Activated CD4-positive, CD25-positive, alpha-beta regulatory T cell treated with anti-CD3 and anti-CD28 coated beads, Interleukin-2, amount 50 U/mL, for 16 hours (primary cell): ENCODE measurements at regions not wholly inside any gene's neighbourhood (a gene's known extent, or its start where the extent isn't known, plus 50 kb on each side); places are given as distances from the start of the nearest gene placed in this dataset.
"Not testable (repeated sequence)": the region's sequence is repeated elsewhere in the genome, so short reads cannot be mapped to it uniquely, and the experiment has no call there.

Experiments
- DNase-seq: peaks from one replicate; pipeline ENCODE4 v3.0.0-alpha.2; 2020; ENCODE audit warnings: low read depth, low spot score

DNA sequence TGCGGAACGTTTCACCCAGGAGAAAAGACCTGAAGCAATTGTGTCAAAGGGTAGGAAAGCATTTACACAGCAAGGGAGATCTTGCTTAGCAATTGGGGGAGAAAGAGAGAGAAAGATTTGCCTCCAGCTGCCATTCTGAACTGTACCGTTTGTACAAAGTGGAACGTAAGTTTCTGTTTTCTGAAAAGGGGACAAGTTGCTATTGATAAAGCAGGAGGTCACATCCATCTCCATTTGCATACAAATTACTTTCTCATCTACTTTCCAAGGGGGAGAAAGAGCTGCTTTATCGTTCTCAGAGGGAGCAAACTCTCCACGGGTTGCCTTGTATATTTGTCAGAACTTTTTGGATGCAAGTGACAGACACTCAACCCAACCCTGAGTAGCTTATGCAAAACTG is 92.0 kb upstream of the CARD11 start:
- DNase-seq: no peak

DNA sequence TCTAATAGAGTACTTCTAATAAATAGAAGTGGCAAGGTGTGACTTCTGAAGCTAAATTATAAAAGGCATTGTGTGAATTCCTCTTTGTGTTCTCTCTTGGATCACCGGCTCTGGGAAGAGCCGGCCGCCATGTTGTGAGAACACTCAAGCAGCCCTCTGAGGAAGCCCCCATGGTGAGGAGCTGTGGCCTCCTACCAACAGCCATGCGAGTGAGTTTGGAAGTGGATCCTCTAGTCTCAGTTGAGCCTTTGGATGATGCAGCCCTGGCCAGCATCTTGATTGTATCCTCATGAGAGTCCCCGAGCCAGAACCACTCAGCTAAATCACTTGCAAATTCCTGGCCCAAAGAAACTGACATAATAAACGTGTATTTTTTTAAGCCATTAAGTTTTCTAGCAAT is 94.5 kb upstream of the CARD11 start:
- DNase-seq: no peak

DNA sequence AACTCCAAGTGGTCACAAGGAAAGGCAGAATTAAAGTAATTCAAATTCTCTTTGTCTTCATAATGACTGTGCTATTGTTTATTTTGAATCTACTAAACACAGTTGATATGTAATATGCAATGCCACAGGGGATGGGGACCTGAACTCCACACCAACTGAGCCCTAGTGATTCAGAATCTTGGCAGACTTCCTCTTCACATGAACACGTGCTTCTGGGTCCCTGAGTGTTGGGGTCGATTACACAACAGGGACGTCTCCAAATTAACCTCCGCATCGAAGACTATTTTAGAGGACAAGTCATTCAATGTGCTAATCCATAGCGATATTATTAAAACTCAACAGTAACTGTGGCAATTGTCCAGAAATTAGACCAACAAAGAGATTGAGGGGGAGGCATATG is 95.3 kb upstream of the CARD11 start:
- DNase-seq: no peak

DNA sequence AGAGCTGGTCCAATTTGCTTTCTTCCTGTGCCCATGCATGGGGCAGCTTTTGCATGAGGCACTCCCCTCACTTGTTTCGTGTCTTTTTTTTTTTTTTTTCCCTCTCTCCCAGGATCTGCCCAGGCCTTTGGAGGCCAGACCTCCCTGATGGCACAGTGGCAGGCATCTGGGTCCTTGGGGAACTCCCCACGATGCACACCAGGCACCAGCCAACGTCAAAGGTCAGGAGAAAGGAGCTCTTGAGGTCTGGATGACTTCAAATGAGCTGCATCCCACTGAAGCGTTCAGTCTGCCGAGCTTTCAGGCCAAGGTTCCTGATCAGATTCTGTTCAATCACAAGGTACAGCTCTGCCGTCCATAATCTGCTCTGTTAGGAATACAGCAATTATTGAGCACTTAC is 97.2 kb upstream of the CARD11 start:
- no peak for DNase-seq

DNA sequence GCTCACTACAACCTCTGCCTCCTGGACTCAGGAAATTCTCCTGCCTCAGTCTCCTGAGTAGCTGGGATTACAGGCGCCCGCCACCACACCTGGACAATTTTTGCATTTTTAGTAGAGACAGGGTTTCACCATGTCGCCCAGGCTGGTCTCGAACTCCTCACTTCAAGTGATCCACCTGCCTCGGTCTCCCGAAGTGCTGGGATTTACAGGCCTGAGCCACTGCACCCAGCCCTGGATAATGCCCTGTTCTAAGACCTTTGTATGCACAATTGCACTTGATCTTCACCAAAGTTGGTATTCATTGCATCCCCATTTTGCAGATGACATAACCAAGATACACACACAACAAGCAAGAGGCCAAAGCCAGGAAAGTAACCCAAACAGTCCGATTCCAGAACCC is 97.7 kb upstream of the CARD11 start:
- no peak for DNase-seq

DNA sequence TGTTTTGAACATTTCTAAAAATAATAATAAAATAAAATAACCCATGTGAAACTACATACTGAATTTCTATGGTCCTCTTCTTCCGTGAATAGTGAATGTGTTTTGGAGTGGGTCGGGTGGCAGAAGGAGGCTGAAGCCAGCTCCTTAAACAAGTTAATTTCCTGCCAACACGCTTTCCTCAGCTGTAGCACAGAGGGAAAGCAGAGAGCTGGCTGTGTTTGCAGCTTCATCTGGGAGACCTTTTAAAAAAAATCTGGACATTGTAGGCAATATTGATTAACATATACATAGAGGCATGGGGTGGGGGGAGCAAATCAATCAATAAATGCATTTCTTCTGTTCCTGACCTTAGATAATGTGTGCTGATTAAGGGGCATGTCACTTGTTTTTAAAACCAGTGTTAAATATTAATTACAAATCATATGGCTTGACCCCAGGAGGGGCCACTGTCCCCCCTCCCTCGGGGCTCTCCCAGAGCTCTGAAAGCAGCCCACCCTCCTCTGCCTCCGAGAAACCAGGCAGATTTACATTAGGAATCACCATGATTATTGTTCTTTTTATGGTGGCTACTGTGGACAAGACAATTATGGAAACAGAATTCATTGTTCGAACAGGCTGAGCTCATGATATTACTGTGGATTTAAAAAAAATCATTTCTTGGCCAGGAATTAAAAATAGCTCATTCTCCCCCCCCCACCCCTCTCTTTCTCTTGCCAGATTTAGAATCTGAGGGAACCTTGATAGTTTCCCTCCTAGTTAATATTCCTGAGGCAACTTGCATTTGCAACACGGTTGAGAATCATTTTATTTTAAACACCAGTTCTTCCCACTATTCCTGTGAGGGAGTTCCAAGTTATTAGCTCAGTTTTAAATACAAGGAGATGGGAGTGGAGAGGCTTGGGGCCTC is 100.5 kb upstream of the CARD11 start:
- no peak for DNase-seq

DNA sequence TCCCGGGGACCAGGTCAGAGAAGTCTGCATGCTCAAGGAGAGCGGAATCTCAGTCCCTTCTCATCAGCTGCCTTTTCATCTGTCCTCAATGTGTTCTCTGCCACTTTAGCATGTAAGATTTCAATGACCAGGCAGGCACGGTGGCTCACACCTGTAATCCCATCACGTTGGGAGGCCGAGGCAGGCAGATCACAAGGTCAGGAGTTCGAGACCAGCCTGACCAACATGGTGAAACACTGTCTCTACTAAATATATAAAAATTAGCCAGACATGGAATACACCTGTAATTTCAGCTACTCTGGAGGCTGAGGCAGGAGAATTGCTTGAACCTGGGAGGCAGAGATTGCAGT is 101.1 kb upstream of the CARD11 start:
- DNase-seq: not testable (repeated sequence)

DNA sequence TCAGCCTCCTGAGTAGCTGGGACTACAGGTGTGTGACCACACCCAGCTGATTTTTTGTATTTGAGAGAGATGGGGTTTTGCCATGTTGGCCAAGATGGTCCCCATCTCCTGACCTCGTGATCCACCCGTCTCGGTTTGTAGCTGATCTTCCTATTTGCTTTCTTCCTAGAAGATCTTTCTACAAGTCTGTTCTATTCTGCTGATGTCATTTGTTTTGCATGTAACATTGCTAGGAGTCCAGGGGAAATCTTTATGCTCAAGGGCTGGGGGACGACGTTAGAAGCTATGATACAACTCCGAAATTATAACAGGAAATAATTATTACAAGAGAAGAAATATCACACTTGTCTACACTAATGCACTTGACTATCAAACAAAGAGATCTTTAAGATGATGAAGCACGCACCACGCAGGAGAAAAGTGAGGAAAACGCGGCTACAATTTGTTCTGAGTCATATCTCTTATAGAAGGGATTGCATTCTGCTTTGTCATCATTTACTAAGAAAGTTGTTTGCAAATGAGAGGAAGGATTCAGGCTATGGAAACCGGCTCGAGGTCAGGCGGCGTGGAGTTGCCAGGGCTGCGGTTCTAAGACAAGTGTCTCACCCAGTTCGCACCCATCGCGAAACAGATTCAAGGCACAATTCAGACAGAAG is 103.0 kb upstream of the CARD11 start:
- DNase-seq: no peak

DNA sequence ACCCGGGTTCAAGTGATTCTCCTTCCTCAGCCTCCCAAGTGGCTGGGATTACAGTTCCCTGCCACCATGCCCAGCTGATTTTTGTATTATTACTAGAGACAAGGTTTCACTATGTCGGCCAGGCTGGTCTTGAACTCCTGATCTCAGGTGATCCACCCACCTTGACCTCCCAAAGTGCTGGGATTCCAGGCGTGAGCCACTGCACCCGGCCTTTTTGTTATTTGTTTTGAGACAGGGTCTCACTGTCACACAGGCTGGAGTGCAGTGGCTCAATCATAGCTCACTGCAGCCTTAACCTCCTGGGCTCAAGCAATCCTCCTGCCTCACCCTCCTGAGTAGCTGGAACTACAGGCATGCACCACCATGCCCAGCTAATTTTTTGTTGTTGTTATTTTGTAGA is 104.8 kb upstream of the CARD11 start:
- not testable (repeated sequence) for DNase-seq

DNA sequence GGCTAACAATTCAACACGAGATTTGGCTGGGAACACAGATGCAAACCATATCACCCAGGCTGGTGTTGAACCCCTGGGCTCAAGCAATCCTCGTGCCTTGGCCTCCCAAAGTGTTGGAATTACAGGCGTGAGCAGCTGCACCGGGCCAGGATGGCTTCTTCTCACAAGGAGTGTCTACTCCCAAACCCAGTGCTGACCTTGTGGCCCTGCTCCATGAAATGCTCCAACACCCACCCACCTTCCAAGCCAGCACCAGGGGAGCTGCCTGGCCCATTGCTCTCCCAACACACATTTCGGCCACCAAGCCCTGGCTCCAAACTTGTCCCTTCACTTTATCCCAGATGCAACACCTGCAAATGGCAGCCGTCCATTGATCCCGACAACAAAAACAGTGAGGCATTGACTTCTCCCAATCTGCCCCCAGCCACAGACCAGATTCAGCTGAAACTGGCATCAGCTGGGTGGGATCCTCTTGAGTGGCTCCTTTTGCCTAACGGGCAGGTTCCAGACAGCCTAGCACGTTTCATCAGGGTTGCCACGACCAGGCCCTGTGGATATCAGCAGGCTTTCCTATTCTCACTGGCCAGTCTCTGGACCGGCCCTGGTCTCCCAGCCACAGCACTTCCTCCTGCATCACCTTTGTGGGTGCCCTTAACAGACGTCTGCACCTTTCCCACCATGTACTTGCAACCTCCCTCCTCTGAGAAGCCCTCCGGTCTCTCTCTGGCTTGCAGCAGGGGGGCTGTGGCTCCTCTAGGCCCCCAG is 105.7 kb upstream of the CARD11 start:
- no peak for DNase-seq

DNA sequence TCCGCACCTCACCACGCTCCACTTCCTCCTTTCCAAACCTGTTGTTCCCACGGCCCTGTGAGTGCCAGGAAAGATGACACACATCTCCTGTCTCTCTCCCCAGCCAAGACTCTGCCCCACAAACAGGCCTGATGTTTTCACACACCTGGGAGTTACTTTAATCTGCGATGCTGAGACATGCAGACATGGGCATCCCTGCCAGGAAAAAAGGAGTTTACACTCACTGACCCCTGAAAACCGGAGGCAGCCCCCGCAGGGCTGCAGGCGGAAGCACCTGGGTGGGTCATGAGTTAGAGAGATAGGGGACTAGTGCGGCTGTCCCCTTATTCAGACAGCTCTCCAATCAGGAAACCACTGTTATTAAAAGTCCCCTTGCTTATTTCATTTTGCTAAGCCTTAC is 106.4 kb upstream of the CARD11 start:
- no peak for DNase-seq

DNA sequence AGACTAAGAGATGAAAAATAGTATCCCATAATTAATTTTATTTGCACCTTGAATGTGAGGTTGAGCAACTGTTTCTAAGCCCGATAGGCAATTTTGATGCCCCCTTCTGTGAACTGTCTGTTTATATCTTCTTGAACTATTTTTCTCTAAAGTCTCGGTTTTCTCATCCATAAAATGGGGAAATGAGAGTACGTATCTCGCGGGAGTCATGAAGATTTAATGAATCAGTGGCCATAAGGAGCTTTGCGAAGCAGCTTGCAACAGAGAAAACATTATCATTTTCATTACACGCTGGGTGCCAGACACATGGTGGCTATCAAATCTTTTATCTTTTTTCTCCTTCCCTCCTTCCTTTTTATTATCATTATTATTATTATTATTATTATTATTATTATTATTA is 108.1 kb upstream of the CARD11 start:
- no peak for DNase-seq

DNA sequence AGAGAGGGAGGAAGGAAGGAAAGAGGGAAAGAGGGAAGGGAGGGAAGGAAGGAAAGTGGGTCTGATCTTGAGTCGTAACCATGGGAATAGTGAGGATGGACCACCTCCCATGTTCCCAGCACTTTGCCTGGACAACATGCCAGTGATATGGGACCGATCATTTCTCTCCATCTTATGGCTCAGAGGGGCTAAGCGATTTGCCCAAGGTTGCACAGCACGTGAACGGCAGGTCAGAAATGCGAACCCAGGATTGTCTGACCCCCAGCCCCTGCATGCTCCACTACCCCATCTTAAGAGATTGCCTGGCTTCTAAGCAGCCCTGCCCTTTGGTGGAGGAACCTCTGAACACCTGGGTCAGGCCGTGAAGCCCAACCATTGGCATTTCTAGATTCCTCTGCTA is 109.0 kb upstream of the CARD11 start:
- DNase-seq: no peak

DNA sequence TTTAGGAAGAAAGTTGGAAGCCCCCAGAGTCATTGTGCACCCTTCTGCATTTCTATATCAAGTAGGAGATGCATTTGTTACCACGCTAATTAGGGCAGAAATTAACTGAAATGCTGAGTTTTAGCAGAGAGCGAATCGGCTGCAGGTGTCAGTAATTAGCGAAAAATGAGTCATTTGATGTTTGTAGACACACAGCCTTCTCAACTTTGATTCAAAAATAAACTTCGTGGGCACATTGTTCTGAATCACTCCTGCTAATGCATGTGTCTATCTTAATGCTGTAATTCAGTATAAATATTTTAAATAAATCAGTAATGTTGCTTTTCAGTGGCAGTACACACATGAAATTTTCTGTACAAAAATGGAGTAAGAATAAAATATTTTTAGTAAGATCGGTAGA is 109.5 kb upstream of the CARD11 start:
- no peak for DNase-seq

DNA sequence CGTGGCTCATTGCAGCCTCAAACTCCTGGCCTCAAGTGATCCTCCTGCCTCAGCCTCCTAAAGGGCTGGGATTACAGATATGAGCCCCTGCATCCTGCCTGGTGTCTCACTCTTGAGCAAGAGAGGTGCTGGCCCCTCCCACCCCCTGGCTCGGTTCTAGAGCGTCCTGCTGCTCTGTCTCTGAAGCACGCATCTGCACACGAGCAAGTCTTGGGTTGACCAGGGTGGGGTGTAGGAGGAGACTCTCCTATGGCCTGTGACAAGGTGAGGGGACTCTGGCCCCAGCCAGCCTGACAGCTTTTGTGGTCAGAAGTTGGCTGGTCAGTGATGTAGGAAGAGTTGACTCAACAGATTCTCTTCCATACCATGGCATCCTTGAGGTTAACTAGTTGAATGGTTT is 110.7 kb upstream of the CARD11 start:
- no peak for DNase-seq

DNA sequence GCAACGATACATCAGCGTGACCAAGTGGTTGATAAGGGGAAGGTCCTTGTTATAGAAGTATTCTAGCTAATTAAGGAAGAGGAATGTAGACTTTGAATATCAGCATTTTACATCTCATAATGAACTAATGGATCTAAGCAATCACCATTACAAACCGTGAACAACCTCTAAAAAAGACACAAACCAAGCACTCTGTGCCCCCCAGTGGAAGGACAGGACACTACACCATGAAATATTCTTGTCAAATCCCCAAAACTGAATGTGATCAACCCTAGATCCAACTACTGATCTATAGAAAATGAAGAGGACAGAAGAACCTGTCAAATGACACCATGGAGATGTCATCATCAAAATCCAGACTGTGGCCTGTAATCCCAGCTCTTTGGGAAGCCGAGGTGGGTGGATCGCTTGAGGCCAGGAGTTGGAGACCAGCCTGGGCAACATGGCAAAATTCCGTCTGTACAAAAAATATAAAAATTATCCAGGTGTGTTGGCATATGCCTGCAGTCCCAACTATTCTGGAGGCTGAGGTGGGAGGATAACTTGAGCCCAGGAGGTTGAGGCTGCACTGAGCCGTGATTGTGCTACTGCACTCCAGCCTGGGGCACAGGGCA is 111.3 kb upstream of the CARD11 start:
- peak; percentile 25 for DNase-seq

DNA sequence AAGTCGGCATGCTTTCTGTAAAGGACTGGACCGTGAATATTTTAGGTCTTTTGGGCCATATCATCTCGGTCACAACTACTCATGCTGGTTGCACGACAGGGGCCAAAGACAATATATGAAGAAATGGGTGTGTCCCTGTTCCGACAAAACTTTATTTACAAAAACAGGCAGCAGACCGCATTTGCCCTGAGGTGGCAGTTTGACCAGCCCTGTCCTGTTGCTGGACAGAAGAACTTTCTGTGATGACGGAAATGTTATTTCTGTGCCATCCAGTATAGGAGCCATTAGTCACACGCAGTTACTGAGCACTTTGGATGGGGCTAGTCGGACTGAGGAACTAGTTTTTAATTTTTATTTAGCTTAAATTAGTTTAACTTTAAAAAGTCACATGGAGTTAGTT is 112.8 kb upstream of the CARD11 start:
- DNase-seq: no peak

DNA sequence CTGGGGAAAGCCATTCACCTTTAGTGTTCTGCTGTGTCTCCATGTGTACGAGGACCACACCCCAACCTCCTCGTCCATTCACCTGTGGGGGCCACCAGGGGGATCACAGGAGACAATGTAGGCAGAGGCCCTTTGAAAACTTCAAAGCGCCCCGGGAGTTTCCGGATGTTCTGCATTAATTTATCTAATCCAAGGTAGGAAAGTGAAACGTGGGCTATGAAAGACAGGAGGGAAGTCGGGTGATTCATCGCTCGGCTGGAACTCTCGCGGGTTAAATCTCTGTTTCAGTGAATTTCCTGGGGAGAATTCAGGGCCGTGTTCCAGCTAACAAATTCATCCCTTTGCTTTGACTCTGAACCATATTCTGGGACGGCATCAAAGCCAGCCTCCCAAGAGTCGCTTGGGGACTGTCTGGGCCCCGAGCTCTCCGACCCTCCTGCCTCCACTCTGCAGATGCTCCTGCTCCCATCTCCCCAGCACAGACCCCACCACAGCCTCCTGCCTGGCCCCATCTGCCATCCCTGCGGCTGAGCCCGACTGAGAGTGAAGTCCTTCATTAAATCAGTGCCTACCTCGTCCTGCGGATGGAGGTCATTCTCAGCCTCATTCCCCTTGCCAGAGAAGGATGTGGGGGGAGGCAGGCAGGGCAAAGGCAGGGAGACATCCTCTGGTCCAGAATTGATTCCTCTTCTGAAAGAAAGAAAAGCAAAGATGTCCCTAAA is 114.1 kb upstream of the CARD11 start:
- DNase-seq: no peak

DNA sequence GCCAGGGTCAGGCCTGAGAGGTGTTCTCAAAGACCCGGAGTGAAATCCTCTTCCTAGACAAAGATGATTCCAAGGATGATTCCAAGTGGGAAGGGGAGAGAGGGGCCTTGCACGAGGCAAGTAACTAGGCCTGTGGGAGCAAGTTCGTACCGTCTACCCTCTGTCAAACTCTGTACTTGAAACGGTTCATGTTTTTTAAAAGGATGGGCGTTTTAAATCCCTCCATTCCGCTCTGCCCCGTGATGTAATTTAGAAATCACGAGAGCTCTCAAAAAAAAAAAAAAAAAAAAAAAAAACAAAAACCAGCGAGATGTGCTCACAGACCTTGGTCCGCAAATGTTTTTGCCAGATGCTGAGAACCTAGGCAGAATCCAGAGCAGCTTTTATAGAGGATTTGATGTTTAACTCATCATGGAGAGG is 114.7 kb upstream of the CARD11 start:
- no peak for DNase-seq

DNA sequence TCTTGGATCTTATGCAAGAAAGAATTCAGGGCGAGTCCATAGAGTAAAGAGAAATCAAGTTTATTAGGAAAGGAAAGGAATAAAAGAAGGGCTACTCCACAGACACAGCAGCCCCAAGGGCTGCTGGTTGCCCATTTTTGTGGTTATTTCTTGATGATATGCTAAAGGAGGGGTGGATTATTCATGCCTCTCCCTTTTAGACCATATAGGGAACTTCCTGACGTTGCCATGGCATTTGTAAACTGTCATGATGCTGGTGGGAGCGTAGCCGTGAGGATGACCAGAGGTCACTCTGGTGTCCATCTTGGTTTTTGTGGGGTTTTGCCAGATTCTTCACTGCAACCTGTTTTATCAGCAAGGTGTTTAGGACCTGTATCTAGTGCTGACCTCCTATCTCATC is 115.4 kb upstream of the CARD11 start:
- no peak for DNase-seq

DNA sequence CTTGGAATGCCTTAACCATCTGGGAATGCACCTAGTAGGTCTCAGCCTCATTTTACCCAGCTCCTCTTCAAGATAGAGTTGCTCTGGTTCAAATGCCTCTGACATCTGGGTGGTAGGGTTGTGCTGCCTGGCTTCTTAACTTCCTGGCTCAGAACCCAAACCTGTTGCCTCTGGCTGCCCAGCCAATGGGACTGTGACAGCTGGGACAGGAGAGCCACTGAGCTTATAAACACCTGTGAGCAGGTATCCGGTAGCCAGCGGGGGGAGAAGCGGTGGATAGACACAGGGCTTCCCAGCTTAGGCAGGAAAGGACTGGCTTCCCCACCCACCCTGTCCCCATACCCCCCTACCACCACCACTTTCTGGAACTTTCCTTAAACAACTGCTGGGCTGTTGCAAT is 115.8 kb upstream of the CARD11 start:
- no peak for DNase-seq

DNA sequence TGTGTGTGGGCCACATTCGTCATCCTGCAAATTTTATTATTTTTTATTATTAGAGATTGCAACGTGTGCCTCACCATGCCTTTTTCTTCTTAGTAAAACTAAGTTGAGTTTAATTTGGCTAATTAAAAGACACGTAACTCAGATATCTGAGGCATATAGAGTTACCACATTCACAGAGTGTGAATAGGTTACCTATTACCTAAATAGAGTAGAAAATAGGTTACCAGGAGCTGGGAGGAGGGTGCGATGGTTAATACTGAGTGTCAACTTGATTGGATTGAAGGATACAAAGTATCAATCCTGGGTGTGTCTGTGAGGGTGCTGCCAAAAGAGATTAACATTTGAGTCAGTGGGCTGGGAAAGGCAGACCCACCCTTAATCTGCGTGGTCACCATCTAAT is 116.3 kb upstream of the CARD11 start:
- DNase-seq: not testable (repeated sequence)
